OCI-LY7 (cell line): ENCODE measurements at regions not wholly inside any gene's neighbourhood (a gene's known extent, or its start where the extent isn't known, plus 50 kb on each side); places are given as distances from the start of the nearest gene placed in this dataset.

Experiments used
- BruUV-seq: library from RNA; stranded (reverse); fragments of 400-500 nt; replicated peaks from 2 replicates; lab custom pipeline; 2021; lab: Mats Ljungman, UMichigan
- CTCF ChIA-PET: fragments of 300-600 bp; sonication (Branson Sonifier 250); formaldehyde crosslinking; loops from one replicate; lab custom pipeline; 2022; ENCODE audit warnings: antibody characterized with exemption; ENCODE audit not compliant: unreplicated experiment; lab: Charles Lee
- POLR2A ChIA-PET: fragments of 300-600 bp; sonication (Branson Sonifier 250); formaldehyde crosslinking; loops from one replicate; lab custom pipeline; 2022; ENCODE audit warnings: antibody characterized with exemption; lab: Charles Lee
- DNase-seq: peaks from one replicate; pipeline ENCODE4 v3.0.0-alpha.2; 2015; ENCODE audit warnings: low spot score
- H2AFZ ChIP-seq: fragments of 200-600 bp; sonication (generic), shearing (Covaris generic); 2 replicates; pipeline ENCODE4 v1.6.1; 2014; ENCODE audit warnings: mild to moderate bottlenecking, antibody characterized with exemption, low read length, moderate library complexity
- H3K27ac ChIP-seq: fragments of 200-600 bp; sonication (generic); 2 replicates; pipeline ENCODE4 v1.5.1; 2014; ENCODE audit warnings: mixed run types, low read depth, mild to moderate bottlenecking, moderate library complexity, low read length, inconsistent platforms; ENCODE audit not compliant: poor library complexity, severe bottlenecking
- H3K36me3 ChIP-seq: fragments of 200-600 bp; sonication (generic); 2 replicates; pipeline ENCODE4 v1.6.1; 2014; ENCODE audit warnings: mild to moderate bottlenecking, antibody characterized with exemption, low read length, moderate library complexity, mixed read lengths; ENCODE audit not compliant: insufficient read depth
- H3K4me1 ChIP-seq: fragments of 200-600 bp; sonication (generic); 2 replicates; pipeline ENCODE4 v1.5.1; 2014; ENCODE audit warnings: mild to moderate bottlenecking, low read length; ENCODE audit not compliant: insufficient read depth, poor library complexity, severe bottlenecking
- H3K4me2 ChIP-seq: fragments of 200-600 bp; sonication (generic); 2 replicates; pipeline ENCODE4 v1.6.1; 2014; ENCODE audit warnings: mild to moderate bottlenecking, low read length
- H3K4me3 ChIP-seq: fragments of 200-600 bp; sonication (generic); 2 replicates; pipeline ENCODE4 v1.5.1; 2014; ENCODE audit warnings: mild to moderate bottlenecking, low read depth, low read length; ENCODE audit not compliant: poor library complexity, severe bottlenecking
- H3K79me2 ChIP-seq: fragments of 200-600 bp; sonication (generic); 2 replicates; pipeline ENCODE4 v1.6.1; 2016; ENCODE audit warnings: low read depth, mild to moderate bottlenecking, low read length, moderate library complexity, mixed read lengths; ENCODE audit not compliant: insufficient read depth
- H3K9me2 ChIP-seq: fragments of 200-600 bp; sonication (generic); 2 replicates; pipeline ENCODE4 v1.6.1; 2016; ENCODE audit warnings: mild to moderate bottlenecking, low read length, mixed read lengths; ENCODE audit not compliant: insufficient read depth
- H3K9me3 ChIP-seq: fragments of 200-600 bp; sonication (generic); 2 replicates; pipeline ENCODE4 v1.6.1; 2014; ENCODE audit warnings: mild to moderate bottlenecking, mixed run types, low read length, mixed read lengths
- H4K20me1 ChIP-seq: fragments of 200-600 bp; sonication (generic); 2 replicates; pipeline ENCODE4 v1.6.1; 2014; ENCODE audit warnings: mild to moderate bottlenecking, antibody characterized with exemption, low read length, moderate library complexity, mixed read lengths; ENCODE audit not compliant: insufficient read depth
- EZH2phosphoT487 ChIP-seq: fragments of 200-600 bp; sonication (generic); IDR thresholded peaks from 2 replicates; pipeline ENCODE4 v1.6.1; 2018; ENCODE audit warnings: low read depth, borderline replicate concordance, mild to moderate bottlenecking, mixed run types, antibody characterized with exemption, low read length, moderate library complexity, mixed read lengths
- intact Hi-C: fragments of 100-400 bp; cut with micrococcal nuclease; formaldehyde crosslinking; loops from one replicate; pipeline ENCODE4 v1.10.0; 2022; ENCODE audit not compliant: unreplicated experiment
- TF ChIP-seq, protein P1 (sequence below): fragments of 200-600 bp; sonication (generic); conservative IDR thresholded peaks from 2 replicates; pipeline ENCODE4 v1.5.1; 2014; ENCODE audit warnings: mild to moderate bottlenecking, antibody characterized with exemption, low read length, moderate library complexity, mixed read lengths

DNA sequence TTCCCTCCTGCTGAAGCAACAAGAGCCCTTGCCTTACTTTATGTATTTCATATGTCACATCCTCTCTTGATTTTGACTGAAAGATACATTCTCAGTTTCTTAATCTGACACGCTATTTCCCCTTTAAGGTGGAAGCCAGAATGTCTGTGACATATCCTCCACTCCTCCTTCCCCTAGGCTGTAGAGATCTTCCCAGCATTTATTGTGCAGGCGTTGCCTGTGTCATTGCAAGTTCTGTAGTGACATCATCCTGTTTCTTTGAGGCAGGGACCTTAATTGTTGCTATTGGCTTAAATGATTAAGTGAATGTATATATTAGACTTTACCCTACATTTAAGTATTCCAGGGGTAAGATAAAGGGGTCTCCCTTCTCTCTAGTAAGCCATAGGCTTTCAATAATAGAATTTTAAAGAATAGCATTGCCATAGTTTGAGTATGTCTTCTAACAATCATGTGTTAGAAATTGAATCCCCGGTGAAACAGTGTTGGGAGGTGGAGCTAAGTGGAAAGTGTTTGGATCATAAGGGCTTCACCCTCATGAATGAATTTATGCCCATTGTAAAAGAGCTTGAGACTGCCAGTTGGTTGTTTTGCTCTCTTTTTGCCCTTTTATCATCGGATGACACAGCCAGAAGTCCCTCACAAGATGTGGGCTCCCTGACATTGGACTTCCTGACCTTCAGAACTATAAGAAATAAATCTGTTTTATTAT lies 189.5 kb upstream of the CDC14C start:
- H3K4me1 ChIP-seq: no peaks in the 10 kb centered on the region
- H3K9me3 ChIP-seq: 0 out of 2 replicates have a peak, but pooled peaks cover 6% of the 10 kb centered on the region
- no TSS peak for BruUV-seq
- no peak for DNase-seq
- CTCF ChIA-PET: no interaction called here
- H3K4me3 ChIP-seq: no peak overlapping the region
- no peaks in the 10 kb centered on the region for H3K36me3 ChIP-seq
- H3K9me2 ChIP-seq: no peaks in the 10 kb centered on the region
- intact Hi-C loops: no loop called here
- H3K4me2 ChIP-seq: no peak overlapping the region
- no peak for TF ChIP-seq EZH2phosphoT487
- TF ChIP-seq, protein P1, sequence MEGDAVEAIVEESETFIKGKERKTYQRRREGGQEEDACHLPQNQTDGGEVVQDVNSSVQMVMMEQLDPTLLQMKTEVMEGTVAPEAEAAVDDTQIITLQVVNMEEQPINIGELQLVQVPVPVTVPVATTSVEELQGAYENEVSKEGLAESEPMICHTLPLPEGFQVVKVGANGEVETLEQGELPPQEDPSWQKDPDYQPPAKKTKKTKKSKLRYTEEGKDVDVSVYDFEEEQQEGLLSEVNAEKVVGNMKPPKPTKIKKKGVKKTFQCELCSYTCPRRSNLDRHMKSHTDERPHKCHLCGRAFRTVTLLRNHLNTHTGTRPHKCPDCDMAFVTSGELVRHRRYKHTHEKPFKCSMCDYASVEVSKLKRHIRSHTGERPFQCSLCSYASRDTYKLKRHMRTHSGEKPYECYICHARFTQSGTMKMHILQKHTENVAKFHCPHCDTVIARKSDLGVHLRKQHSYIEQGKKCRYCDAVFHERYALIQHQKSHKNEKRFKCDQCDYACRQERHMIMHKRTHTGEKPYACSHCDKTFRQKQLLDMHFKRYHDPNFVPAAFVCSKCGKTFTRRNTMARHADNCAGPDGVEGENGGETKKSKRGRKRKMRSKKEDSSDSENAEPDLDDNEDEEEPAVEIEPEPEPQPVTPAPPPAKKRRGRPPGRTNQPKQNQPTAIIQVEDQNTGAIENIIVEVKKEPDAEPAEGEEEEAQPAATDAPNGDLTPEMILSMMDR: no peak
- H3K79me2 ChIP-seq: no peaks in the 10 kb centered on the region
- H4K20me1 ChIP-seq: no peaks in the 10 kb centered on the region
- H3K27ac ChIP-seq: no peak overlapping the region
- H2AFZ ChIP-seq: no peak overlapping the region
- POLR2A ChIA-PET: no interaction called here

DNA sequence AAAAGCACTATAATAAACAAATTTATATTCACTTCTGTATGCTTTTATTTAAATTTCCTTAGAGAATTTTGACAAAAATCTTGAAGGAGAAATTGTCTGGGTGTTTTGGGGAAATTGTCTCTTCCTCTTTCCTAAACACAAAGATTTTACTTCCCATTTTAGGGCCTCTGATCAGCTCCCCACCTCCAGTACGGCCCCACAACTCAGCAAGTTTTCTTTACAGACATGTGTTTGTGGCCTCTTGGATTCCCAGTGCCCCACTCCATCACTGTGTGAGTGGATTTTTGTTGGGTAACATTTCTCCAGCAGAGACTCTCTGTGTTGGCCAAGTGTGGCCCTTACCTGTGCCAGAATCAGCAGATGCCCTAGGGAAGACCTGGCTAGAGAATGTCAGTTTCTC lies 182.8 kb upstream of the CDC14C start:
- intact Hi-C loops: no loop called here
- BruUV-seq: no TSS peak
- Histone ChIP-seq H3K27ac (no peak overlapping the region), H3K9me3 (0 out of 2 replicates have a peak, but pooled peaks cover 6% of the 10 kb centered on the region), H3K9me2 (no peaks in the 10 kb centered on the region), H3K79me2 (no peaks in the 10 kb centered on the region), H2AFZ (no peak overlapping the region), H3K4me1 (no peaks in the 10 kb centered on the region), H4K20me1 (no peaks in the 10 kb centered on the region), H3K36me3 (no peaks in the 10 kb centered on the region), H3K4me2 (no peak overlapping the region), H3K4me3 (no peak overlapping the region)
- no peak for TF ChIP-seq EZH2phosphoT487
- TF ChIP-seq, protein P1: no peak
- ChIA-PET CTCF (no interaction called here), POLR2A (interaction anchor here (0.6 kb wide), 1 partner anchor 27 kb away, joined by 3 read pairs; no protein-coding TSS in a partner anchor)
- no peak for DNase-seq

DNA sequence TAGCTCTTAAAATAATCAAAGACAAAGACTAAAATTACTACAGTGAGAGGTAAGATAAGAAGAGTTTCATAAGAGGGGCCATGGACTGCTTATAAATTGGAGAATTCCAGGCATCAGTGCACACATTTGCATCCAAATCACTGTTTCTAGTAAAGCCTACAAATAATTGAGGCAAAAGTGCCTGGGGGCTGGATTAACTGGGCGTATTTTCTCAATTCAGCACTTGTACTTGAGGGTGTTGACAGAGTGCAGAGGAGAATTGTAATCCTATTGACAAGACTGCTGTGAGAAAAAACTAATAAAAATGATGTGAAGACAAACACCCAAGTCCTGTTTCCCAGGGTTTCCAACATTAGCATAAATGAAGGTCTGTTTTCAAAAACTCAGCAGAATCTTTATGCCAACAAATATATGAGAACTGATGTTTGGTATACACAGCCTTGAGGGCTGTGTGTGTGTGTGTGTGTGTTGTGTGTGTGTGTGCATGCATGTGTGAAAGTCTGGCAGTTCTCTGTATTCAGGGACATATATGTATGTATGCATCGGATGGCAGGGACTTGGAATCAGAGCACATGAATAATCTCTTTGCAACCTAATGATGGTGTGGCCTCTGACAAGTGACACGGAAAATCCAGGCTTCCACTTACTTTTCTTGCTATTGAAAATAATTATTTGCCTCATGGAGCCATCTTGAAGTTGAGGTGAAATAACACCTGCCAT lies 182.1 kb upstream of the CDC14C start:
- H3K9me2 ChIP-seq: no peaks in the 10 kb centered on the region
- H4K20me1 ChIP-seq: no peaks in the 10 kb centered on the region
- no TSS peak for BruUV-seq
- no peak overlapping the region for H3K27ac ChIP-seq
- intact Hi-C loops: no loop called here
- no peak for TF ChIP-seq EZH2phosphoT487
- TF ChIP-seq, protein P1: no peak
- no peak for DNase-seq
- H3K4me2 ChIP-seq: no peak overlapping the region
- no peak overlapping the region for H2AFZ ChIP-seq
- no peaks in the 10 kb centered on the region for H3K36me3 ChIP-seq
- ChIA-PET CTCF (no interaction called here), POLR2A (no interaction called here)
- 0 out of 2 replicates have a peak, but pooled peaks cover 6% of the 10 kb centered on the region for H3K9me3 ChIP-seq
- no peaks in the 10 kb centered on the region for H3K79me2 ChIP-seq
- H3K4me1 ChIP-seq: no peaks in the 10 kb centered on the region
- no peak overlapping the region for H3K4me3 ChIP-seq
